ENCODE measurements at regions not wholly inside any gene's neighbourhood (a gene's known extent, or its start where the extent isn't known, plus 50 kb on each side); places are given as distances from the start of the nearest gene placed in this dataset.

- 23% methylated on average over 2 of the region's 2 CpGs for WGBS (ENCODE audit: missing lambda C conversion rate)
- no peaks in the 10 kb centered on the region for H3K4me1 ChIP-seq
- H3K9me3 ChIP-seq: no peaks in the 10 kb centered on the region
- ChIA-PET CTCF (no interaction called here), POLR2A (no interaction called here)
- FAIRE-seq (no peak), ATAC-seq (no peak), DNase-seq (ENCODE audit: low read depth in 1 of 2, low spot score in 1 of 2) (no peak)
- no peak overlapping the region for H3K27ac ChIP-seq
- no peak overlapping the region for H3K4me2 ChIP-seq
- TF ChIP-seq BHLHE40 (IDR thresholded peaks at IDR 0.05; ENCODE audit: low read depth, low read length) (no peak), POLR2A (IDR thresholded peaks at IDR 0.05; ENCODE audit: low read length) (no peak), RAD21 (conservative IDR thresholded peaks at IDR 0.05 in 1 of 2, IDR thresholded peaks at IDR 0.05 in 1 of 2) (no peak), HOXB5 (CRISPR knock-in tag; IDR thresholded peaks at IDR 0.05) (no peak), MAZ (IDR thresholded peaks at IDR 0.05; ENCODE audit: borderline replicate concordance, low read depth, low read length) (no peak)
- no peak overlapping the region for H3K4me3 ChIP-seq
Measured at GRCh38 chr3:105013657-105014056, 353.1 kb upstream of the ALCAM start.

GRCh38 chr3:105014631-105015030 lies 352.1 kb upstream of the ALCAM start:
- ChIA-PET POLR2A (no interaction called here), CTCF (no interaction called here)
- H3K4me1 ChIP-seq: no peaks in the 10 kb centered on the region
- DNase-seq (ENCODE audit: low read depth in 1 of 2, low spot score in 1 of 2) (no peak), ATAC-seq (no peak), FAIRE-seq (peak; percentile 7)
- H3K4me2 ChIP-seq: no peak overlapping the region
- no peaks in the 10 kb centered on the region for H3K9me3 ChIP-seq
- H3K27ac ChIP-seq: no peak overlapping the region
- WGBS (ENCODE audit: missing lambda C conversion rate): 15% methylated on average over 1 of the region's 1 CpG
- TF ChIP-seq CBX8 (IDR thresholded peaks at IDR 0.05) (no peak), MAZ (IDR thresholded peaks at IDR 0.05; ENCODE audit: borderline replicate concordance, low read depth, low read length) (no peak), MAFK (IDR thresholded peaks at IDR 0.05; ENCODE audit: partially characterized antibody) (no peak), EP300 (IDR thresholded peaks at IDR 0.05) (no peak)
- H3K4me3 ChIP-seq: no peak overlapping the region

GRCh38 chr3:105022813-105023212 lies 343.9 kb upstream of the ALCAM start:
- no peak for FAIRE-seq
- 30% methylated on average over 2 of the region's 2 CpGs for WGBS (ENCODE audit: missing lambda C conversion rate)
- Histone ChIP-seq H3K27ac (no peak overlapping the region), H3K4me2 (no peak overlapping the region), H3K4me1 (no peaks in the 10 kb centered on the region), H3K9me3 (no peaks in the 10 kb centered on the region), H3K4me3 (no peak overlapping the region)
- no peak for TF ChIP-seq CEBPB (IDR thresholded peaks at IDR 0.05)
- no peak for ATAC-seq
- CTCF ChIA-PET: no interaction called here
- POLR2A ChIA-PET: no interaction called here
- no peak for DNase-seq (ENCODE audit: low read depth in 1 of 2, low spot score in 1 of 2)

- ATAC-seq: no peak
- H3K27ac ChIP-seq: no peak overlapping the region
- POLR2A ChIA-PET: no interaction called here
- H3K4me3 ChIP-seq: no peak overlapping the region
- no peaks in the 10 kb centered on the region for H3K9me3 ChIP-seq
- H3K4me1 ChIP-seq: no peaks in the 10 kb centered on the region
- CTCF ChIA-PET: no interaction called here
- no peak for TF ChIP-seq JUNB (IDR thresholded peaks at IDR 0.05)
- TF ChIP-seq ESRRA (IDR thresholded peaks at IDR 0.05; ENCODE audit: borderline replicate concordance, low read length): no peak
- TF ChIP-seq RNF2 (IDR thresholded peaks at IDR 0.05; ENCODE audit: borderline replicate concordance, low read depth): no peak
- TF ChIP-seq CHD4 (IDR thresholded peaks at IDR 0.05; ENCODE audit: borderline replicate concordance): no peak
- no peak for TF ChIP-seq FOXS1 (CRISPR knock-in tag; IDR thresholded peaks at IDR 0.05)
- TF ChIP-seq PHF8 (IDR thresholded peaks at IDR 0.05; ENCODE audit: borderline replicate concordance, low read depth): no peak
- TF ChIP-seq MAZ (IDR thresholded peaks at IDR 0.05; ENCODE audit: borderline replicate concordance, low read depth, low read length): no peak
- no peak for TF ChIP-seq CBX8 (IDR thresholded peaks at IDR 0.05)
- TF ChIP-seq GATA3 (IDR thresholded peaks at IDR 0.05; ENCODE audit: borderline replicate concordance): no peak
- 14% methylated on average over 1 of the region's 1 CpG for WGBS (ENCODE audit: missing lambda C conversion rate)
- DNase-seq (ENCODE audit: low read depth in 1 of 2, low spot score in 1 of 2): no peak
- no peak for FAIRE-seq
- H3K4me2 ChIP-seq: no peak overlapping the region
Measured at GRCh38 chr3:105030211-105030610, 336.5 kb upstream of the ALCAM start.

- POLR2A ChIA-PET: no interaction called here
- Histone ChIP-seq H3K4me3 (no peak overlapping the region), H3K4me2 (no peak overlapping the region), H3K9me3 (no peaks in the 10 kb centered on the region), H3K27ac (no peak overlapping the region), H3K4me1 (no peaks in the 10 kb centered on the region)
- DNase-seq (ENCODE audit: low read depth in 1 of 2, low spot score in 1 of 2) (no peak), ATAC-seq (no peak), FAIRE-seq (no peak)
- TF ChIP-seq MAX (IDR thresholded peaks at IDR 0.05): no peak
- TF ChIP-seq BCL3 (IDR thresholded peaks at IDR 0.05): no peak
- no peak for TF ChIP-seq ZC3H11A (IDR thresholded peaks at IDR 0.05)
- TF ChIP-seq NFE2L2 (conservative IDR thresholded peaks at IDR 0.05; ENCODE audit: low read length): no peak
- TF ChIP-seq BHLHE40 (IDR thresholded peaks at IDR 0.05; ENCODE audit: low read depth, low read length): no peak
- no peak for TF ChIP-seq KDM1A (IDR thresholded peaks at IDR 0.05; ENCODE audit: low read depth)
- no peak for TF ChIP-seq ELK1 (IDR thresholded peaks at IDR 0.05; ENCODE audit: low read depth, low read length)
- TF ChIP-seq POLR2A (IDR thresholded peaks at IDR 0.05; ENCODE audit: low read length): no peak
- no peak for TF ChIP-seq KDM5A (IDR thresholded peaks at IDR 0.05)
- no peak for TF ChIP-seq FOSL2 (IDR thresholded peaks at IDR 0.05)
- TF ChIP-seq FOSL2 (CRISPR knock-in tag; IDR thresholded peaks at IDR 0.05): no peak
- no peak for TF ChIP-seq ZFP36 (IDR thresholded peaks at IDR 0.05; ENCODE audit: borderline replicate concordance, partially characterized antibody)
- no peak for TF ChIP-seq ESRRA (IDR thresholded peaks at IDR 0.05; ENCODE audit: borderline replicate concordance, low read length)
- WGBS (ENCODE audit: missing lambda C conversion rate): 48% methylated on average over 5 of the region's 5 CpGs
- CTCF ChIA-PET: no interaction called here
Measured at GRCh38 chr3:105032541-105032940, 334.2 kb upstream of the ALCAM start.

Measured in A549 (cell line).